GM12878 (cell line): ENCODE measurements at regions not wholly inside any gene's neighbourhood (a gene's known extent, or its start where the extent isn't known, plus 50 kb on each side); places are given as distances from the start of the nearest gene placed in this dataset.
A peak's percentile ranks its signal among the peaks of the same experiment; 100 is the strongest.

ENCODE experiments used
- ATAC-seq: fragments of 200-7000 bp; cut with Tn5 transposase; 3 replicates; pipeline ENCODE4 v1.9.1; 2020; ENCODE audit warnings: mild to moderate bottlenecking, moderate library complexity
- BruUV-seq: library from RNA; stranded (reverse); fragments of 400-500 nt; replicated peaks from 2 replicates; lab custom pipeline; 2021; lab: Mats Ljungman, UMichigan
- CTCF ChIA-PET: fragments of 300-600 bp; sonication (Branson Sonifier 250); formaldehyde crosslinking; extraction: SDS; loops from one replicate; lab custom pipeline; 2021; ENCODE audit warnings: inconsistent platforms; lab: Yijun Ruan, JAX
- POLR2A ChIA-PET: fragments of 350-600 bp; formaldehyde crosslinking; extraction: SDS; loops from one replicate; lab custom pipeline; 2021; ENCODE audit warnings: inconsistent platforms; lab: Charles Lee
- RAD21 ChIA-PET: fragments of 300-600 bp; sonication (Branson Sonifier 250); formaldehyde crosslinking; loops from one replicate; lab custom pipeline; 2023; ENCODE audit warnings: antibody characterized with exemption; ENCODE audit not compliant: unreplicated experiment; lab: Charles Lee
- SMC1A ChIA-PET: fragments of 300-600 bp; sonication (Branson Sonifier 250); formaldehyde crosslinking; loops from one replicate; lab custom pipeline; 2023; ENCODE audit not compliant: unreplicated experiment, uncharacterized antibody; lab: Charles Lee
- DNase-seq: peaks from one replicate; pipeline ENCODE4 v3.0.0-alpha.2; 2011; ENCODE audit warnings: low read depth, low spot score
- FAIRE-seq: peaks from 3 replicates; lab custom pipeline; 2011; peaks lifted over from hg19 to GRCh38; lab: Jason Lieb, UNC
- H2AFZ ChIP-seq: 2 replicates; pipeline ENCODE4 v1.6.0; 2011; ENCODE audit warnings: low read depth, low read length, control low read depth; ENCODE audit not compliant: control insufficient read depth
- H3K27ac ChIP-seq: 2 replicates; pipeline ENCODE4 v1.5.1; 2011; ENCODE audit warnings: control low read depth; ENCODE audit not compliant: control insufficient read depth, insufficient read depth
- H3K27me3 ChIP-seq, 2 experiments: replicated peaks in 1 of 2; 2 replicates each; pipeline versions ENCODE4 v1.6.0 to v1.6.1; 2011; ENCODE audit warnings: low read length in 1 of 2; ENCODE audit not compliant: control insufficient read depth in 2 of 2, insufficient read depth in 2 of 2
- H3K36me3 ChIP-seq, 2 experiments: 2 replicates each; pipeline ENCODE4 v1.5.1; 2011; ENCODE audit warnings: low read length in 1 of 2; ENCODE audit not compliant: control insufficient read depth in 2 of 2, insufficient read depth in 2 of 2
- H3K4me1 ChIP-seq: 2 replicates; pipeline ENCODE4 v1.6.1; 2011; ENCODE audit warnings: mild to moderate bottlenecking, low read length, moderate library complexity, mixed read lengths; ENCODE audit not compliant: control insufficient read depth, insufficient read depth
- H3K4me2 ChIP-seq: 2 replicates; pipeline ENCODE4 v1.6.0; 2011; ENCODE audit warnings: control low read depth; ENCODE audit not compliant: control insufficient read depth, insufficient read depth
- H3K4me3 ChIP-seq: fragments of 200-600 bp; sonication (generic); 2 replicates; pipeline ENCODE4 v1.5.1; 2016
- H3K79me2 ChIP-seq: 2 replicates; pipeline ENCODE4 v1.6.0; 2011; ENCODE audit warnings: low read length; ENCODE audit not compliant: control insufficient read depth, insufficient read depth
- H3K9ac ChIP-seq: 2 replicates; pipeline ENCODE4 v1.8.0; 2011; ENCODE audit warnings: low read length, control low read depth, mixed read lengths; ENCODE audit not compliant: control insufficient read depth, insufficient read depth
- H3K9me3 ChIP-seq: replicated peaks from 3 replicates; pipeline ENCODE4 v1.5.1; 2011; ENCODE audit warnings: mild to moderate bottlenecking, low read length; ENCODE audit not compliant: control insufficient read depth, insufficient read depth
- H4K20me1 ChIP-seq: 2 replicates; pipeline ENCODE4 v1.6.0; 2011; ENCODE audit not compliant: control insufficient read depth, insufficient read depth
- ATF7 ChIP-seq: fragments of 450-650 bp; IDR thresholded peaks from 2 replicates; pipeline ENCODE4 v1.6.1; 2016; ENCODE audit warnings: low read depth, mild to moderate bottlenecking
- BCL11A ChIP-seq: IDR thresholded peaks from 2 replicates; pipeline ENCODE4 v1.6.1; 2011; ENCODE audit warnings: low read depth, low read length
- CREM ChIP-seq: IDR thresholded peaks from 2 replicates; pipeline ENCODE4 v1.6.1; 2014; ENCODE audit warnings: antibody characterized with exemption, low read depth
- HDAC2 ChIP-seq: fragments of 200-600 bp; sonication (generic); IDR thresholded peaks from 2 replicates; pipeline ENCODE4 v1.6.1; 2017
- HSF1 ChIP-seq: fragments of 150-350 bp; IDR thresholded peaks from 2 replicates; pipeline ENCODE4 v1.6.1; 2014; ENCODE audit warnings: mild to moderate bottlenecking, low read depth, low read length
- JUND ChIP-seq: IDR thresholded peaks from 2 replicates; pipeline ENCODE4 v1.6.1; 2012; ENCODE audit warnings: low read depth, mild to moderate bottlenecking, low read length, improper control_type of control experiment, moderate library complexity
- MXI1 ChIP-seq: fragments of 150-350 bp; IDR thresholded peaks from 2 replicates; pipeline ENCODE4 v1.6.1; 2011; ENCODE audit warnings: low read depth, mild to moderate bottlenecking, inconsistent platforms, low read length, improper control_type of control experiment
- PML ChIP-seq: IDR thresholded peaks from 2 replicates; pipeline ENCODE4 v1.6.1; 2012; ENCODE audit warnings: low read length, inconsistent platforms
- RB1 ChIP-seq: fragments of 450-650 bp; formaldehyde crosslinking; IDR thresholded peaks from 2 replicates; pipeline ENCODE4 v1.6.1; 2017; ENCODE audit warnings: mild to moderate bottlenecking, borderline replicate concordance
- SREBF2 ChIP-seq: IDR thresholded peaks from 2 replicates; pipeline ENCODE4 v1.6.1; 2012; ENCODE audit warnings: mild to moderate bottlenecking, low read length
- ZNF687 ChIP-seq: fragments of 450-650 bp; IDR thresholded peaks from 2 replicates; pipeline ENCODE4 v1.6.1; 2017; ENCODE audit warnings: mild to moderate bottlenecking, moderate library complexity
- in situ Hi-C: fragments of 300-500 bp; cut with MboI; formaldehyde crosslinking; loops from 9 replicates; pipeline ENCODE4 v1.14.3; 2018; ENCODE audit warnings: mixed read lengths
- intact Hi-C: fragments of 100-400 bp; cut with micrococcal nuclease; formaldehyde crosslinking; loops from one replicate; pipeline ENCODE4 v1.14.2; 2022; ENCODE audit not compliant: unreplicated experiment

DNA sequence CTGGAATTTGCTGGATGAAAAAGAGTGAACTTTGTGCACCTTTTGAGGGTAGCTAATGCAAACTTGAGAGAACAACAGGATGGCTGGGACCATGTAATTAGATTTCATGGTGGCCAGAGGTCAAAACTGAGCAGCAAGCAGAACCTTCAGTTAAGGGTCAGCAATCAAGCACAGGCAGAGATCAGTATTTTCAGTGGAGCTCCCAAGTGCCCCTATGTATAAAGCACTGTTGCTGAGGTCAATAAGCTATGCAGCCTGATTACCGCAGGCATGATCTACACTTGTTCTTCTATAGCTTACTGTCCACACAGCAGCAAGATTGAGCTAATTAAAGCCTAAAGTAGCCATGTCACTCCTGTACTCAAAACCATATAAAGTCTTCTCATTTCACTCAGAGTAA is 62.1 kb upstream of the TMC1 start (continued):
- TF ChIP-seq ZNF687 (0 out of 2 replicates have a peak, but pooled peaks have one; percentile 17), ATF7 (no peak)

GRCh38 chr9:72458153-72458552 is 63.3 kb upstream of the TMC1 start:
- Histone ChIP-seq H3K4me1 (no peaks in the 10 kb centered on the region), H2AFZ (no peak overlapping the region), H3K9ac (no peak overlapping the region), H3K4me3 (no peak overlapping the region), H3K27ac (no peak overlapping the region), H4K20me1 (no peaks in the 10 kb centered on the region), H3K27me3 (no peaks in the 10 kb centered on the region), H3K4me2 (no peak overlapping the region), H3K36me3 (no peaks in the 10 kb centered on the region), H3K9me3 (no peaks in the 10 kb centered on the region), H3K79me2 (no peaks in the 10 kb centered on the region)
- FAIRE-seq, result no peak
- in situ Hi-C loops (no loop called here), intact Hi-C loops (no loop called here)
- CTCF ChIA-PET, result interaction anchor here (0.8 to 5.1 kb wide), 8 partner anchors 13 to 419 kb away, joined by 3 to 46 read pairs (median 4); no protein-coding TSS in a partner anchor
- POLR2A ChIA-PET, result interaction anchor here (0.7 to 2.9 kb wide), 7 partner anchors 10 to 123 kb away, joined by 3 to 16 read pairs (median 5); no protein-coding TSS in a partner anchor
- no peak for DNase-seq
- RAD21 ChIA-PET, result interaction anchor here (0.6 to 4.7 kb wide), 7 partner anchors 8 to 185 kb away, joined by 3 to 43 read pairs (median 4); no protein-coding TSS in a partner anchor
- no TSS peak for BruUV-seq
- no peak for ATAC-seq
- TF ChIP-seq RB1, result no peak
- no peak for TF ChIP-seq PML
- TF ChIP-seq JUND, result no peak
- no peak for TF ChIP-seq BCL11A
- TF ChIP-seq CREM, result no peak
- no peak for TF ChIP-seq HDAC2
- TF ChIP-seq MXI1, result no peak
- no peak for TF ChIP-seq HSF1
- TF ChIP-seq SREBF2, result no peak
- SMC1A ChIA-PET, result interaction anchor here (0.7 to 7.8 kb wide), 15 partner anchors 10 to 178 kb away, joined by 3 to 73 read pairs (median 7); no protein-coding TSS in a partner anchor
